ENCODE measurements at regions not wholly inside any gene's neighbourhood (a gene's known extent, or its start where the extent isn't known, plus 50 kb on each side); places are given as distances from the start of the nearest gene placed in this dataset.
"Not testable (repeated sequence)": the region's sequence is repeated elsewhere in the genome, so short reads cannot be mapped to it uniquely, and the experiment has no call there.

DNA sequence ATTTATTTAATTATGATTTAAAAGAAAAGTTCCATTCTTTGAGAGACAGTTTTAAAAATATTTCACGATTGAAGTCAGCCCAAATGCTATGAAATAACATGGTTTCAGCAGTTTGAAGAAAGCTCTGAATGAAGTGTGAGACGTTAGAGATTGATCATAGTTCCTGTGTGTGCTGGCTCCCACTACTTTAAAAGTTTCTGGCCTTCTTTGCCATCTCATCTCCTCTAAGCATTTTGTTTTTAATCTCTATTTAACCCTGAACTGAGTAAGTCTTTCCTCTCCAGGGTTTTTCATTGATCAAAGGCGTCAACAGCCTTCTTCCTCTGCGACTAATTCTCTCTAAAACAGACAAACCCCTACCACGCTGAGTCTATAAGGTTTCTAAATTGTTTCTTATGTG lies 225.3 kb upstream of the B3GALT2 start:
- DNase-seq (ENCODE audit: low spot score) = no peak

DNA sequence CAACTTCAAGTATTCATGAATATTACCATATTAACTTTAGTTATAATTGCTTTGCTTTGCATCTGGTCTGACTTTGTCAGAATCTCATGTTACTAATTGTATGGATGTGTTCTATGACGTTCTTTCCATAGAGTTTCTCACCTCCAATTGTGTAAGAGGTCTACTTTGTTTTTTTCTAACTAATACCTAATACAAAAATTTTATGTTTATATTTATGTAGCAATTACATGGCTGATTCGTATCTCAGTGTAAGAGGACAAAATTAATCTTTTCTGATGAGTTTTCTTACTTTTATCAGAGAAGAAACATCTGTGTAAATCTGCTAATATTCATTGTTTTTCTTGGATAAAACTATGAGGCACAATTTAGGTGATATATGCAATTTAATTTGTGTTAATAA lies 224.8 kb upstream of the B3GALT2 start:
- DNase-seq (ENCODE audit: low spot score) = no peak

DNA sequence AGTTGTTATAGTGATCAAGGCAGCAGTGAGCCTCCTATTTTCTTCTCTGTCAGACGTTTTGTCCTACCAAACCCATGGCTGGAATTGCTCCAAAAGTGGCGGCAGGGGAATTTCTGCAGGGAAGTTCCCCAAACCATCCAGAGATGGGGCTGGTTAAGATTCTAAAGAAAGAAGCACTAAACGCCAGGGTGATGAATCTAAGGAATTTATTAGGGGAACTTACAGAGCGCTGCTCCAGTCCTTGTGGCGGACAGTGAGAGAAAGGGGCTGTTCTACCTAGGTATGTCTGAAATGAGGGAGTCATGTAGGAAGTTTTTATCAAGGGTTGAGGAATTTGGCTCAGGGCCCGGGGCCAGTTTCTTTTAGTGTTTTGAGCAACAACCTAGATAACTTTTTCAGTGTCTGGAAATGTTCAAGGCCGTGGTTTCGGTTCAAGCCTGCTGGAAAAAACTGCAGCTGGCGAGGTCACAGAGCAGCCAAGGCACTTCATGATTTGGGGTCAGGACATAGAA lies 222.4 kb upstream of the B3GALT2 start:
- no peak for DNase-seq (ENCODE audit: low spot score)

DNA sequence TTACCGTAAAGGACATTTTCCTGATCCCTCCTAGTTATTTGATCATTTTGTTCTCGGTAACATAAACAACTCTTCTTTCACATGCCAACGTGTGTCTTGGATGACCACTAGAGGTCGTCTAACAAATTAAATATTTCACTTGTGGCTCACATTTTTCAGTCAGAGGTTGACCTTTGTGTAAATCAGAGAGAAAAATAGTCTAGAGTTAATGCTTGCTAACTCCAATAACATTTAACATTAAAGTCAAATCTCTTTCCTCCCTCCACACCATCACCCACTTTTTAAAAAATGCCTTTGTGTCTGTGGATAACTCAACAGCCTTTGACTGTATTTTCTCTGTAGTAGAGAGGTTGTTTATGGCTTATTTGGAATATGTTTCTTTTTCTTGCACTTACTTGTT lies 220.5 kb upstream of the B3GALT2 start:
- DNase-seq (ENCODE audit: low spot score) = peak; percentile 14

DNA sequence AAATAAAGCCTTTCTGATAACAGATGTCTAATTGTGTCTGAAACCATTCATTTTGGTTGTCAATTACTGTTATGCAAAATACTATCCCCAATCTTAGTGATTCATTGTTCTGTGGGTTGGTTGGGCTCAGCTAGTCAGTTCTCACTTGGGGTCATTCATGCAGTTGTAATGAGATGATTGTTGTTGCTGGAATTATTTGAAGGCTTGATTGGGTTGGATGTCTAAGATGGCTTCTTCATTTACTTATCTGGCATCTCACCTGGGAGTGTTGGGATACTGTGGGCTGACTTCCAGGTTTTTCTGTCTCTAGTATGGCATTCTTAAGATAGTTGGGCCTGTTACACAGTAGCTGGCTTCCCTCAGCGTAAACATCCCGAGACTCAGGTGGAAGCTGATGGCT lies 217.8 kb upstream of the B3GALT2 start:
- DNase-seq (ENCODE audit: low spot score) = no peak

DNA sequence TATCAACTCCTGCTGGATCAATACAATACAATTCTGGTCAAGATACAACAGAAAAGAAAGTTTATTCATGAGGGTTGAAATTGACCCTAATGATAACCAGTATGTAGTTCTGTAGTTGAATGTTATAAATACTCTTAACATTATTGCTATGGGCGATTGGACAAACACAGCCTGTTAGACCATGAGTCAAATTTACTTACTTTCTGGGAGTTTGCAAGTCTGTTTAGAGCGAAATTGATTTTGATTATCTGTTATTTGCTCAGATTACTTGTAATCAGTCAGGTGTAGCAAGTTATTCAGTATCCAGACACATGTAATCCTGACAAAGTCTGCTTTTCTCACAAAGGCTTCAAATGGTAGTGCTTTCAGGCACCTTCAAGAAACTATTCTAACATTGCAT lies 216.6 kb upstream of the B3GALT2 start:
- no peak for DNase-seq (ENCODE audit: low spot score)

DNA sequence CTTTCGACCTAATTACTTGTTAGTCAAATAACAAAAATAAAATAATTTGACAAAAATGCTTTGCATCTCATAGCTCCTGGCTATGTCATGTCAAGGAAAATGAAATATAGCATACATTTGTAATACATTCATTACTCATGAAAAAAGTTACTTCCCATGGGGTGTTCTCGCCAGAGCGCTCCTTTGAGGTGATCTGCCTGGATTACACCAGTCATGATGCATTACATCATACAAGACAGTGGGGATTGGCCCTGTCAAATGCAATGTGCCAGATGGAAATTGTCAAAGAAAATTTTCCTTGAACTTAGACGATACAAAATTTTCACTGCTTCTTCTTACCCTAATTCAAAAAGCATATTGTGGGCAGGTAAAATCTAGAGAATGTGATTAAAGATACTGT lies 215.6 kb upstream of the B3GALT2 start:
- DNase-seq (ENCODE audit: low spot score) = no peak

DNA sequence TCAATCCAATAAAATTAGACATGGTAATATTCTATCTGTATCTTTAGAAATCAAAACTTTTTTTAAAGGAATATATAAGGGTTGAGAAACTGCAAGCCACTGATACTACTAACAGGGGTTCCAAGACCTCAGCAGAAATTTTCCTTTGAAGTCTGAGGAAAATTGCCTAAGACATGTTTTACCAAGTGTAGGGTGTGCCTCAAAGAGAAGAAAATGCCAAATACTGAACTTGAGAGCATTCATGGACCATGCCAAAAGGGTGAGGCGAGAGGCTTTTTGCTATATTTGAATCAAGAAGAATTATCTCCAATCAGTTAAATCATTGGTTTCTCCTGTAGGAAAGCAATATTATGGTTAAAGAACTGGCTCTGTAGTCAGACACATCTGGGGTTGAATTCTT lies 207.9 kb upstream of the B3GALT2 start:
- DNase-seq (ENCODE audit: low spot score) = no peak

DNA sequence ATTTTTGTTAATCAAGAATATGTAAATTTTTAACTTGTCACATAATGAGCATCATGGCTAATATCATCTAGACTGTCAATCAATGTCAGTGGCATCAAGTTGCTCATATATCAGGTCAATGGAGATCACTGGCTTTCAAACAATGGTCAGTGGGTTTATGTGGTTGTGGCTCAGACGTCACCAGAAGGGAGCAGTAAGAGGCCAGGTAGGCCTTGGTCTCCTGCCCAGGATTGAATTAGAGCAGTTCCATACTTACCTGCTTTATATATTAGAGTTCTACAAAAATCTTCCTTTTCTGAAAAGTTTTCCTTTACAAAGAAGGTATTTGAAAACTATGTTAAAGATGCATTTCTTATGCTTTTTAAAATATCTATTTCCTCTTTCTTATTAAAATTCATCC lies 206.3 kb upstream of the B3GALT2 start:
- no peak for DNase-seq (ENCODE audit: low spot score)

DNA sequence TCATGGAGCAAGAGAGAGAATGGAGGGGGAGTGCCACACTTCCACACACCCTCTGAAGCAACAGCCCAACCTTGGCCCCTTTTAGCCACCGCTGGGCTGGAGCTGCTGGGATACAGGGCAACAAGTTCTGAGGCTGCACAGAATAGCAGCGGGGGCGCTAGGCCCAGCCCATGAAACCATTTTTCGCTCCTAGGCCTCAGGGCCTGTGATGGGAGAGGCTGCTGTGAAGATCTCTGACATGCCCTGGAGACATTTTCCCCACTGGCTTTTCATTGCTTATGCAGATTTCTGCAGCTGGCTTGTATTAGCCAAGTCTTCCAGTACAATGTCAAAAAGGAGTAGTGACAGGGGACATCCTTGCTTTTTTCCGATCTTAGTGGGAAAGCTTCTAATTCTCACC lies 202.3 kb upstream of the B3GALT2 start:
- no peak for DNase-seq (ENCODE audit: low spot score)

DNA sequence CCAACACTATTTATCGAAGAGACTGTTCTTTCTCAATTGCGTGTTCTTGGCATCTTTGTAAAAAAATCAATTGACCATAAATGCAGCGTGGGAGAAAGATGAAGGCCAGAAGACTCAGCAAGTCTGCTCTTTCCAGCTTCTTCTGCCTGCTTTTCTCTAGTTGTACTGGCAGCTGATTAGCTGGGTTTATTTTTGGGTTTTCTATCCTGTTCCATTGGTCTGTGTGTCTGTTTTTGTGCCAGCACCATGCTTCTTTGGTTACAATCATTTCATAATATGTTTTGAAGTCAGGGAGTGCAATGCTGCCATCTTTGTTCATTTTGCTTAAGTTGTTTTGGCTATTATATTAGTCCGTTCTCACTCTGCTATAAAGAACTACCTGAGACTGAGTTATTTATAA lies 201.8 kb upstream of the B3GALT2 start:
- DNase-seq (ENCODE audit: low spot score) = no peak

DNA sequence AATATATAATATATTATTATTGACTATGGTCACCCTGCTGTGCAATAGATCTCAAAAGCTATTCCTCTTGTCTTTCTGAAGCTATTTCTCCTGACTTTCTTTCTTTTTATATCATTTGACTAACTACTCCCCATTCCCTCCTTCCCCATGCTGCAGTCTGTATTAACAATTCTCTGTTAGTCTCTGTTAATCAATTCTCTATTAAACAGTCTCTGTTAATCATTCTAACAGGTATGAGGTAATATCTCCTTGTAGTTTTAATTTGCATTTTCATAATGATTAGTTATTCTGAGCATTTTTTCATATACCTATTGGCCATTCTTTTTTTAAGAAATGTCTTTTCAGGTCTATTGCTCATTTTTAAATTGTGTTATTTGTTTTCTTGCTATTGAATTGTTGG lies 201.0 kb upstream of the B3GALT2 start:
- no peak for DNase-seq (ENCODE audit: low spot score)

DNA sequence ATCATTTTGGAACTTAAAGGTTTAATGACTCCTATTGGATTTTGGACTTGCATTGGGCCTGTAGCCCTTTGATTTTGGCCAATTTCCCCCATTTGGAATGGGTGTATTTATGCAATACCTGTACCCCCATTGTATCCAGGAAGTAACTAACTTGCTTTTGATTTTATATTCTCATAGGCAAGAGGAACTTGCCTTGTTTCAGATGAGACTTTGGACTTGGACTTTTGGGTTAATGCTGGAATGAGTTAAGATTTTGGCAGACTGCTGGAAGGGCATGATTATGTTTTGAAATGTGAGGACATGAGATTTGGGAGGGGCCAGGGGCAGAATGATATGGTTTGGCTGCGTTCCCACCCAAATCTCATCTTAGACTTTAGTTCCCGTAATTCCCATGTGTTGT lies 192.0 kb upstream of the B3GALT2 start:
- DNase-seq (ENCODE audit: low spot score) = not testable (repeated sequence)

DNA sequence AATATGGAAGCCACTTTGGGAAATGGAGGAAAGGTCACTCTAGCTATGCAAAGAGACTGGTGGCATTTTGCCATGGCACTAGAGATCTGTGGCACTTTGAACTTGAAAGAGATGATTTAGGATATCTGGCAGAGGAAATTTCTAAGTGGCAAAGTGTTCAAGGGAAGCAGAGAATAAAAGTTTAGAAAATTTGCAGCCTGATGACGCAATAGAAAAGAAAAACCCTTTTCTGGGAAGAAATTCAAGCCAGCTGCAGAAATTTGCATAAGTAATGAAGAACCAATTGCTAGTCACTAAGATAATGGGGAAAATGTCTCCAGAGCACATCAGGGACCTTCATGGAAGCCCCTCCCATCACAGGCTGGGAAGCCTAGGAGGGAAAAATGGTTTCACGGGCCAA lies 191.1 kb upstream of the B3GALT2 start:
- DNase-seq (ENCODE audit: low spot score) = no peak

DNA sequence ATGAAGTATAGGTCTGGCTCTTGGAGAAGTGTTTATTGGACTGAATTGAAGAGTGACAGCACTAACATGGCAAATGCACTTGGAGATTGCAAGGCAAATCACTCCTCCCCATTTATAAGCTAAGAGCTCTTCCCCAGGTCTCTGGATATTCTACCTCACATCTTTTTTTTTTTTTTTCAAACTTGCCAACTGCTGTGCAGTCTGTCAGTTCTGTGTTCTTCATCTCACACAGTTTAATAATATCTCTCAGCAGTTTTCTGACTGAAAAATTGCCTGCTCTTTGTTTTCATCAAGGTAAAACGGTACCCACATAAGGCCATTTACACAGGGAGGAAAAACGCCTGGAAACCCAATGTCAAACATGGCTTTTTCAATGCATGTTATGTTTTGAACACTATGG lies 186.1 kb upstream of the B3GALT2 start:
- DNase-seq (ENCODE audit: low spot score) = no peak

DNA sequence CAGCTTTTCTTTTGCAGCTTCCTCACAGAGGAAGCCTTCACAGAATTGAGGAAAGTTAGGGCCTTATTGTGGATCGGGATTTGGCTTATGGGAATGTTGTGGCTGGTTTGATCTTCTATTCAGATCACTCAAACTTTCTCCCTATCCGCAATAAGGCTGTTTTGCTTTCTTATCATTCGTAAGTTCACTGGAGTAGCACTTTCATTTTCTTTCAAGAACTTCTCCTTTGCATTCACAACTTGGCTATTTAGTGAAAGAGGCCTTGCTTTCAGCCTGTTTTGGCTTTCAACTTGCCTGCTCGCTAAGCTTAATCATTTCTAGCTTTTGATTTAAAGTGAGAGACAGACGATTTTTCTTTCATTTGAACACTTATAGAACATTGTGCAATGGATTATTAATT lies 181.9 kb upstream of the B3GALT2 start:
- DNase-seq (ENCODE audit: low spot score) = no peak

DNA sequence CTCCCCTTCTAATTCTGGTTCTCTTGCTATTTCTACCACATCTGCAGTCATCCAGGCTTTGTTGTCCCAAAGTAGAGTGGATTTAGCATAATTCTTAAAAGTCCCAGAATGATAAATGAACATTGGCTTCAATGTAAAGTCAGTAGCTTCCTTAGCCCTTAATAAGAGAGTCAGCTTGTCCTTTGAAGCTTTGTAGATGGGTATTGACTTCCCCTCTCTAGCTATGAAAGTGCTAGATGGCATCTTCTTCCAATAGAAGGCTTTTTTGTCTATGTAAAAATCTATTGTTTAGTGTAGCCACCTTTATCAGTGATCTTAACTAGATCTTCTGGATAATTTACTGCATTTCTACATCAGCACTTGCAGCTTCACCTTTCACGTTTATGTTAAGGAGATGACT lies 181.4 kb upstream of the B3GALT2 start:
- DNase-seq (ENCODE audit: low spot score) = no peak

DNA sequence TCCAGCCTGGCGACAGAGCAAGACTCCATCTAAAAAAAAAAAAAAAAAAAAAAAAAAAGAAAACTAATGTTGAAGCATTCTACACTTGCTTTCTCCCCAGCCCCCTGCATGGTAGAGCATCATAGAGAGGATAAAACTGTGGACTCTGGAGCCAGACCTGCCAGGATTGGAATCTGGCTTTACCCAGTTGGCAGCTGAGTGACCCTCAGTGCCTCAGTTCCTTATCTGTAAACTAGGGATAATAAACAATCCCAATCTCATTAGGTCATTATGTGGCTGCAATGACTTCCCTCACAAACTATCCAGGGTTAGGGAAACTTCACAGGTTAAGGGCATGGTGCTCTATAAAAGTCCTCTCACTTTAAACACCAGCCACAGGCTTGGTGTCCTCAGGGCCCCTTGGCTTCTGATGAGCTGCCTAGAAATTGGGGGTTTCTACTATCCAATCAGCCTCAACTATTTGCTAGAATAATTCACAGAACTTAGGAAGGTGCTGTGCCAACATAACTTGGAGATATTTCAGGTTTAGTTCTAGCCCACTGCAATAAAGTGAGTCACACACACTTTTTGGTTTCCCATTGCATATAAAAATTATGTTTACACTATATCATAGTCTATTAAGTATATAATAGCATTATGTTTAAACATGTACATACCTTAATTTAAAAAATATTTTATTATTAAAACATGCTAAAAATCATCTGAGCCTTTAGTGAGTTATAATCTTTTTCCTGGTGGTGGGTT lies 180.5 kb upstream of the B3GALT2 start:
- DNase-seq (ENCODE audit: low spot score) = no peak

DNA sequence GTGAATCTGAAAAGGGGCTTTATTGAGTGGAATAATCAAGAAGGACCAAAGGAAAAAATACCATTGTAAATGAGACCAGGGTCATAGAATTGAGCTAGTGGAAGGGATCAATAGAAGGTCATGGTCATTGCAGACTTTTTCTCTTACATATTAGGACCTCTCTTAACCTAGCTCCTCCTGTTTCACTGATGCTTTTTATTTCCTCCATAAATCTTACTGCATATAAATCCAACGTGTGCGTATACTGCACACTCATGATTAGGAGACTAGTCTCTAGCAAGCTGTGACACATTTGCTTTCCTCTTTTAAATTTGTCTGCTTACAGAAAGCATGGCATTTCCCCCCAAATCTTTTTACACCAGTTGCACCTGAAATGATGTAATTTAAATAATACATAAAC lies 179.6 kb upstream of the B3GALT2 start:
- DNase-seq (ENCODE audit: low spot score) = no peak

DNA sequence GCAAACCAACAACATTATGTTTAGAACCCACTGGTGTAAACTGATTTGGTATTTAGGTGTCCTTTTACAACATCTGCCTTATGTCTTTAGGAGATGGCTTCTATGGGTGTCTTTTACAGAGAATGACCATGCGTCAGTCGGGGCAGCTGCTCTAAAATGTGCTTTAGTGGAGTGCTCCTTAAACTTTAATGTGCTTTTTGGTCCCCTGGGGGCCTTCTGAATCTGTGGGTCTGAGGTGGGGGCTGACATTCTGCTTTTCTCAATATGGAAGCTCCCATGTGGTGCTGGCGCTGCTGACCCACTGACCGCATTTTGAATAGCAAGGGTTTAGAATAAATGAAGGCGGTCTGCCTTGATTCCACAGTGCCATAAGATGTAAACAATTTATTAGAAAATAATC lies 173.2 kb upstream of the B3GALT2 start:
- no peak for DNase-seq (ENCODE audit: low spot score)

DNA sequence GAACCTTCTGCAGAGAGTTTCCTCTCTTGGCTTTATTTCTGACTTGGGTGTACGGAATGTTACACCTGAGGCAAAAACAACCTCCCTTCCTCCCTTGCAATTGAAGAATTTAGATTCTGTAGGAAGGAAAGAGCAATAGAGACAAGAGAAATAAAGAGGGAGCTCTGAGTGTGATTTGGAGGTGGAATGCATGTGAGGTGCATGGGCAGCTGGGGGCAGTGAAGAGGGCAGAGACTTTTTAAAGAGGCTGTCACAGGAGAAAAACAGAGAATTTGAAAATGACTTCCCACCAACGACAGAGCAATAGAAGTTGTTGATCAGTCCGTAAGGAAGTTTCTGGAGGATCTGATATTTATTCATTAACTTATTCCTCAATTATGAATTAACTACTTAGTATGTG lies 172.0 kb upstream of the B3GALT2 start:
- no peak for DNase-seq (ENCODE audit: low spot score)

DNA sequence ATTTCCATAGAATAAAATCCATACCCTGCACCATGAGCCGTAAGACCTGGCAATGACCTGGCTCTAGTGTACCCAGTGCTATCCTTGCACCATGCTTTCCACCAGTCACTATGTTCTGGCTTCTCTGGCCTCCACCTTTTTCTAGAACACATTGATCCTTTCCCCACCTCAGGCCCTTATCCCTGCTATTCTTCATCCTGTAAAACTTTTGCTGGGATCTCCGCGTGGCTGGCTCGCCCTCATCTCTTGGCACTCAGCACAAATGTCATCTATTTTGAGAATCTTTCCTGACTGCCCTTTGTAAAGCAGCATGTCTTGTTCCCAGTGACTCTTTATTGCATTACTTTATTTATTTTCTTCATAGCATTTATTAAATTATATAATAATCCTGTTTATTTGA lies 169.8 kb upstream of the B3GALT2 start:
- DNase-seq (ENCODE audit: low spot score) = no peak

DNA sequence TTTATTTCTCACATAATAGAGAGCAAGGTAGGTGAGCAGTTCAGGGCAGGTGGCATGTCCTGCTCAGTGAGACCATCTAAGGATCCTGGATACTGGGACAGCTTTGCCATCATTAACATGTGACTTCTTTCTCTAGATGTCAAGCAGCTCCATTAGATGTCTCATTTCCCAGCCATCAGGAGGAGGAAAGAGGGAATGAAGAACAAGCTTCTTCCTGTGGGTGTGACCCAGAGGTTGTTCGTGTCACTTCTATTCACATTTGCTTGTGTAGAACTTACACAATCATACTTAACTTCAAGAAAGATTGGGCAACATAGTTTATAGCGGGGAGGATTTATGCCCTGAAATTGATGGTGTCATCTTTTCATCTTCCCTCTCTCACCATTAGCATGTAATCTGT lies 169.2 kb upstream of the B3GALT2 start:
- no peak for DNase-seq (ENCODE audit: low spot score)

DNA sequence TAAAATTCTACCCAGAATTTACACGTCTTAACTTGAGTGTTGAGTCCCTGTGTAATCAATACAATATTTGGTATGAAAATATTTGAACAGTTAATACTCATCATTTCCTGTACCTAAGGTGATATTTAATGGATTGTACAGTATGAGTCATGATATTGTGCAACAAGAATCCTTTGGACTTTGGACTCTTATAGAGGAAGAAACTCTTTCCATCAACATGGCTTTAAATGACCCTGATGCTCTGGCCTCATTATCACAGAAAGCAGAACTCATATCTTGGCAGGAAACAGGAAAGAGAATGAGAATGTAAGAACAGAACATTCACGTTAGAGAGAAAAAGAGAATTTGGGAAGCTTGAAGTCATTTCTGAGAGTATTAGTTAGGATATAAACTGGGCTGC lies 168.8 kb upstream of the B3GALT2 start:
- no peak for DNase-seq (ENCODE audit: low spot score)
